ENCODE measurements at regions not wholly inside any gene's neighbourhood (a gene's known extent, or its start where the extent isn't known, plus 50 kb on each side); places are given as distances from the start of the nearest gene placed in this dataset.

DNA sequence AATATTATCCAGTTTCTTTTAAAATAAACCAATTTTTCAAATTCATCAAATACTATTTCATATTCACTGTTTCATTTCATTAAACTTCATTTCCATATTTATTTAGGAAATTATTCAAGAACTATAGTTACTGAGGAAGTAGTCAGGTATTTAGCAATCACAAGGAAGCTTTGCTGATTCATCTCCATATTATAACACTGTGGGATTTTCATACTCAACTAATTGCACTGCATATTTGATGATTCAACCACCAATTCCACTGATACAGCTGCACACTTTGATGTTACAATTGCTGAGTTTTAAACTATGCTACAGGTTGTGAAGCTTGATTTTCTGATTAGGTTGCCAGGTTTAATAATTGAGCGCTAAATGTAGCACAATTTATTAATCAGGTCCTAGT lies 556.8 kb upstream of the SLITRK1 start (continued):
- TF ChIP-seq, protein P1, sequence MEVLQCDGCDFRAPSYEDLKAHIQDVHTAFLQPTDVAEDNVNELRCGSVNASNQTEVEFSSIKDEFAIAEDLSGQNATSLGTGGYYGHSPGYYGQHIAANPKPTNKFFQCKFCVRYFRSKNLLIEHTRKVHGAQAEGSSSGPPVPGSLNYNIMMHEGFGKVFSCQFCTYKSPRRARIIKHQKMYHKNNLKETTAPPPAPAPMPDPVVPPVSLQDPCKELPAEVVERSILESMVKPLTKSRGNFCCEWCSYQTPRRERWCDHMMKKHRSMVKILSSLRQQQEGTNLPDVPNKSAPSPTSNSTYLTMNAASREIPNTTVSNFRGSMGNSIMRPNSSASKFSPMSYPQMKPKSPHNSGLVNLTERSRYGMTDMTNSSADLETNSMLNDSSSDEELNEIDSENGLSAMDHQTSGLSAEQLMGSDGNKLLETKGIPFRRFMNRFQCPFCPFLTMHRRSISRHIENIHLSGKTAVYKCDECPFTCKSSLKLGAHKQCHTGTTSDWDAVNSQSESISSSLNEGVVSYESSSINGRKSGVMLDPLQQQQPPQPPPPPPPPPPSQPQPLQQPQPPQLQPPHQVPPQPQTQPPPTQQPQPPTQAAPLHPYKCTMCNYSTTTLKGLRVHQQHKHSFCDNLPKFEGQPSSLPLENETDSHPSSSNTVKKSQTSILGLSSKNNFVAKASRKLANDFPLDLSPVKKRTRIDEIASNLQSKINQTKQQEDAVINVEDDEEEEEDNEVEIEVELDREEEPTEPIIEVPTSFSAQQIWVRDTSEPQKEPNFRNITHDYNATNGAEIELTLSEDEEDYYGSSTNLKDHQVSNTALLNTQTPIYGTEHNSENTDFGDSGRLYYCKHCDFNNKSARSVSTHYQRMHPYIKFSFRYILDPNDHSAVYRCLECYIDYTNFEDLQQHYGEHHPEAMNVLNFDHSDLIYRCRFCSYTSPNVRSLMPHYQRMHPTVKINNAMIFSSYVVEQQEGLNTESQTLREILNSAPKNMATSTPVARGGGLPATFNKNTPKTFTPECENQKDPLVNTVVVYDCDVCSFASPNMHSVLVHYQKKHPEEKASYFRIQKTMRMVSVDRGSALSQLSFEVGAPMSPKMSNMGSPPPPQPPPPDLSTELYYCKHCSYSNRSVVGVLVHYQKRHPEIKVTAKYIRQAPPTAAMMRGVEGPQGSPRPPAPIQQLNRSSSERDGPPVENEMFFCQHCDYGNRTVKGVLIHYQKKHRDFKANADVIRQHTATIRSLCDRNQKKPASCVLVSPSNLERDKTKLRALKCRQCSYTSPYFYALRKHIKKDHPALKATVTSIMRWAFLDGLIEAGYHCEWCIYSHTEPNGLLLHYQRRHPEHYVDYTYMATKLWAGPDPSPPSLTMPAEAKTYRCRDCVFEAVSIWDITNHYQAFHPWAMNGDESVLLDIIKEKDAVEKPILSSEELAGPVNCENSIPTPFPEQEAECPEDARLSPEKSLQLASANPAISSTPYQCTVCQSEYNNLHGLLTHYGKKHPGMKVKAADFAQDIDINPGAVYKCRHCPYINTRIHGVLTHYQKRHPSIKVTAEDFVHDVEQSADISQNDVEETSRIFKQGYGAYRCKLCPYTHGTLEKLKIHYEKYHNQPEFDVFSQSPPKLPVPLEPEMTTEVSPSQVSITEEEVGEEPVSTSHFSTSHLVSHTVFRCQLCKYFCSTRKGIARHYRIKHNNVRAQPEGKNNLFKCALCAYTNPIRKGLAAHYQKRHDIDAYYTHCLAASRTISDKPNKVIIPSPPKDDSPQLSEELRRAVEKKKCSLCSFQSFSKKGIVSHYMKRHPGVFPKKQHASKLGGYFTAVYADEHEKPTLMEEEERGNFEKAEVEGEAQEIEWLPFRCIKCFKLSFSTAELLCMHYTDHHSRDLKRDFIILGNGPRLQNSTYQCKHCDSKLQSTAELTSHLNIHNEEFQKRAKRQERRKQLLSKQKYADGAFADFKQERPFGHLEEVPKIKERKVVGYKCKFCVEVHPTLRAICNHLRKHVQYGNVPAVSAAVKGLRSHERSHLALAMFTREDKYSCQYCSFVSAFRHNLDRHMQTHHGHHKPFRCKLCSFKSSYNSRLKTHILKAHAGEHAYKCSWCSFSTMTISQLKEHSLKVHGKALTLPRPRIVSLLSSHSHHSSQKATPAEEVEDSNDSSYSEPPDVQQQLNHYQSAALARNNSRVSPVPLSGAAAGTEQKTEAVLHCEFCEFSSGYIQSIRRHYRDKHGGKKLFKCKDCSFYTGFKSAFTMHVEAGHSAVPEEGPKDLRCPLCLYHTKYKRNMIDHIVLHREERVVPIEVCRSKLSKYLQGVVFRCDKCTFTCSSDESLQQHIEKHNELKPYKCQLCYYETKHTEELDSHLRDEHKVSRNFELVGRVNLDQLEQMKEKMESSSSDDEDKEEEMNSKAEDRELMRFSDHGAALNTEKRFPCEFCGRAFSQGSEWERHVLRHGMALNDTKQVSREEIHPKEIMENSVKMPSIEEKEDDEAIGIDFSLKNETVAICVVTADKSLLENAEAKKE (CRISPR knock-in tag; IDR thresholded peaks at IDR 0.05): no peak
- TF ChIP-seq ZNF114 (CRISPR knock-in tag; IDR thresholded peaks at IDR 0.05) (no peak), STAT1 (IDR thresholded peaks at IDR 0.05; ENCODE audit: unreplicated experiment) (no peak), JUNB (IDR thresholded peaks at IDR 0.05; ENCODE audit: unreplicated experiment) (no peak), EZH2 (IDR thresholded peaks at IDR 0.05; ENCODE audit: low read depth, unreplicated experiment) (no peak)

- ATAC-seq: no peak
- H3K4me2 ChIP-seq: no peak overlapping the region
- no peaks in the 10 kb centered on the region for H3K36me3 ChIP-seq (ENCODE audit: insufficient read depth)
- no peak overlapping the region for H3K4me3 ChIP-seq
- H3K9me2 ChIP-seq (ENCODE audit: insufficient read depth): no peaks in the 10 kb centered on the region
- H3K79me2 ChIP-seq (replicated peaks; ENCODE audit: insufficient read depth): no peaks in the 10 kb centered on the region
- no peak overlapping the region for H2AFZ ChIP-seq
- H3K27me3 Mint-ChIP-seq (ENCODE audit: insufficient read depth, low read depth, poor library complexity): no peaks in the 10 kb centered on the region
- no peak for DNase-seq (ENCODE audit: low spot score)
- H3K36me3 Mint-ChIP-seq (ENCODE audit: low read depth): no peaks in the 10 kb centered on the region
- no peak overlapping the region for H3K4me3 Mint-ChIP-seq
- H3F3A ChIP-seq (replicated peaks; ENCODE audit: low read depth): no peaks in the 10 kb centered on the region
- H3K9me3 Mint-ChIP-seq: no peaks in the 10 kb centered on the region
- no peaks in the 10 kb centered on the region for H3K27me3 ChIP-seq (ENCODE audit: insufficient read depth)
- H3K27ac Mint-ChIP-seq: no peak overlapping the region
- peaks cover 6% of the 10 kb centered on the region; the same call in 2 of the 3 replicates for H3K4me1 Mint-ChIP-seq
- no peaks in the 10 kb centered on the region for H3K4me1 ChIP-seq (ENCODE audit: insufficient read depth)
- no peaks in the 10 kb centered on the region for H4K20me1 ChIP-seq (replicated peaks; ENCODE audit: insufficient read depth)
- H3K27ac ChIP-seq (ENCODE audit: low read depth): no peak overlapping the region
- TF ChIP-seq REST (IDR thresholded peaks at IDR 0.05; ENCODE audit: unreplicated experiment): no peak
- no peak for TF ChIP-seq STAT1 (IDR thresholded peaks at IDR 0.05; ENCODE audit: unreplicated experiment)
- no peak for TF ChIP-seq ZNF114 (CRISPR knock-in tag; IDR thresholded peaks at IDR 0.05)
- TF ChIP-seq, protein P1 (CRISPR knock-in tag; IDR thresholded peaks at IDR 0.05): no peak
Observed at GRCh38 chr13:84433024-84433423, 550.8 kb upstream of the SLITRK1 start.
